GM21390 (cell line): ENCODE measurements at regions not wholly inside any gene's neighbourhood (a gene's known extent, or its start where the extent isn't known, plus 50 kb on each side); places are given as distances from the start of the nearest gene placed in this dataset.
"Not testable (repeated sequence)": the region's sequence is repeated elsewhere in the genome, so short reads cannot be mapped to it uniquely, and the experiment has no call there.

ENCODE experiments used
- ATAC-seq: cut with Tn5 transposase; IDR thresholded peaks from one replicate; pipeline ENCODE4 v1.9.1; 2021; ENCODE audit not compliant: unreplicated experiment

- ATAC-seq = no peak
Measured at GRCh38 chr12:63040526-63041220, 105.7 kb upstream of the PPM1H start.

- no peak for ATAC-seq
Measured at GRCh38 chr12:63038713-63039100, 103.8 kb upstream of the PPM1H start.

GRCh38 chr12:63037746-63038712, 103.1 kb upstream of the PPM1H start:
- no peak for ATAC-seq

- no peak for ATAC-seq
Measured at GRCh38 chr12:63036974-63037335, 102.0 kb upstream of the PPM1H start.

- ATAC-seq = no peak
Measured at GRCh38 chr12:63036216-63036973, 101.4 kb upstream of the PPM1H start.

GRCh38 chr12:63034601-63035000, 99.7 kb upstream of the PPM1H start:
- no peak for ATAC-seq

GRCh38 chr12:63029676-63030075, 94.7 kb upstream of the PPM1H start:
- ATAC-seq = no peak

- ATAC-seq = no peak
Measured at GRCh38 chr12:63028951-63029350, 94.0 kb upstream of the PPM1H start.

GRCh38 chr12:63025116-63025515, 90.2 kb upstream of the PPM1H start:
- ATAC-seq = no peak

- ATAC-seq = no peak
Measured at GRCh38 chr12:63023926-63024325, 89.0 kb upstream of the PPM1H start.

GRCh38 chr12:63021116-63021515, 86.2 kb upstream of the PPM1H start:
- ATAC-seq = no peak

- no peak for ATAC-seq
Measured at GRCh38 chr12:63020269-63020668, 85.3 kb upstream of the PPM1H start.

- no peak for ATAC-seq
Measured at GRCh38 chr12:63018273-63018672, 83.3 kb upstream of the PPM1H start.

GRCh38 chr12:63013302-63013701, 78.4 kb upstream of the PPM1H start:
- no peak for ATAC-seq

GRCh38 chr12:63010698-63011097, 75.7 kb upstream of the PPM1H start:
- no peak for ATAC-seq

- no peak for ATAC-seq
Measured at GRCh38 chr12:63008372-63008771, 73.4 kb upstream of the PPM1H start.

- no peak for ATAC-seq
Measured at GRCh38 chr12:63007726-63008125, 72.8 kb upstream of the PPM1H start.

GRCh38 chr12:63006536-63006935, 71.6 kb upstream of the PPM1H start:
- no peak for ATAC-seq

GRCh38 chr12:63005382-63005781, 70.4 kb upstream of the PPM1H start:
- no peak for ATAC-seq

GRCh38 chr12:63003223-63003819, 68.4 kb upstream of the PPM1H start:
- no peak for ATAC-seq

- not testable (repeated sequence) for ATAC-seq
Measured at GRCh38 chr12:63002059-63002458, 67.1 kb upstream of the PPM1H start.
